Omental fat pad (tissue), 3 donors: ENCODE measurements at regions not wholly inside any gene's neighbourhood (a gene's known extent, or its start where the extent isn't known, plus 50 kb on each side); places are given as distances from the start of the nearest gene placed in this dataset.
A peak's percentile ranks its signal among the peaks of the same experiment; 100 is the strongest.

Source experiments
- ATAC-seq: fragments of 150-250 bp; one replicate; pipeline ENCODE4 v1.9.1; 2016; ENCODE audit warnings: mild to moderate bottlenecking, moderate library complexity; ENCODE audit not compliant: low FRiP score
- DNase-seq: peaks from one replicate; pipeline ENCODE4 v3.0.0-alpha.2; 2019; ENCODE audit warnings: low spot score
- CTCF ChIP-seq, 3 donors: fragments of 450-650 bp; IDR thresholded peaks; one replicate each; pipeline ENCODE4 v1.5.1; 2016 to 2017; ENCODE audit warnings: antibody characterized with exemption in 3 of 3, mild to moderate bottlenecking in 3 of 3, moderate library complexity in 2 of 3

DNA sequence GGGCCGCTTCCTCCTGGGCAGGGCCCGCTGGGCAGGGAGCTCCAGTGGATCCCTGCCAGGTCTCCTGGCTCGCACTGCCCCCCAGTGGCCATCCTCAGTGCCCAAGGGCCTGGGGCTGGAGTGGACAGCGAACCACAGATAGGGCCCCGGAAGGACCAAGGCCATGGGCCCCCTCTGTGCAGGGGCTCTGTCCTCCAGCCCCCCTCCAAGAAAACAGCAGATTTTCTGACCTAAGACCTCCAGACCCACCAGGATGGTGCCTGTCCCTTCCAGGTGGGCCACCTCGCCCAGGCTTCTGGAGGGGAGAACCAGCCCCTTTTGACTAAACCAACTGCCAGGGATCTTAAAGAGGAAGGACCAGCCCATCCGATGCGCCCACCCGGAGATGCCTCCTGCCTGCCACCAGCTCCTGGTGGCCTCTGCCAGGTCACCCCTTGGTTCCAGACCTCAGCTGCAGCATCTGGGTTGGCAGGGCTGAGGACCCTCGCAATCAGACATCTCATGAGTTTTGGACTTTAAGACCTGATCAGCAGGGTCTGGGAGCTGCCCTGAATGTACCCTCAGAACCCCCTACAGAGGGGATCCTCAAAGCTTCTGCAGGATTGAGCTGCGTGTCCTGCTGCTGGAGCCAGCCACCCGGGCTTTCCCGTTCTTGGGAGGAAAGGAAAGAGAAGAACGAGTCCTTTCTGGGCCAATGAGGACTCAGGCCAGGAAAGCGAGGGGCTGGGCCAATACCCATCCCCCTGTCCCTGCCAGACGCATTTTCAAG, 325.8 kb upstream of the DIO3 start:
- ATAC-seq (no peak), DNase-seq (no peak)
- no peak for TF ChIP-seq CTCF (IDR thresholded peaks at IDR 0.05)

GRCh38 chr14:101236496-101237251, 324.6 kb upstream of the DIO3 start:
- DNase-seq (no peak), ATAC-seq (no peak)
- no peak for TF ChIP-seq CTCF (IDR thresholded peaks at IDR 0.05)

GRCh38 chr14:101237252-101237616, 324.1 kb upstream of the DIO3 start:
- no peak for TF ChIP-seq CTCF (IDR thresholded peaks at IDR 0.05)
- no peak for DNase-seq
- ATAC-seq, result no peak

GRCh38 chr14:101239065-101239464, 322.2 kb upstream of the DIO3 start:
- DNase-seq (no peak), ATAC-seq (no peak)
- TF ChIP-seq CTCF (IDR thresholded peaks at IDR 0.05), result no peak

GRCh38 chr14:101241147-101241546, 320.1 kb upstream of the DIO3 start:
- DNase-seq (no peak), ATAC-seq (no peak)
- TF ChIP-seq CTCF (IDR thresholded peaks at IDR 0.05), result no peak

DNA sequence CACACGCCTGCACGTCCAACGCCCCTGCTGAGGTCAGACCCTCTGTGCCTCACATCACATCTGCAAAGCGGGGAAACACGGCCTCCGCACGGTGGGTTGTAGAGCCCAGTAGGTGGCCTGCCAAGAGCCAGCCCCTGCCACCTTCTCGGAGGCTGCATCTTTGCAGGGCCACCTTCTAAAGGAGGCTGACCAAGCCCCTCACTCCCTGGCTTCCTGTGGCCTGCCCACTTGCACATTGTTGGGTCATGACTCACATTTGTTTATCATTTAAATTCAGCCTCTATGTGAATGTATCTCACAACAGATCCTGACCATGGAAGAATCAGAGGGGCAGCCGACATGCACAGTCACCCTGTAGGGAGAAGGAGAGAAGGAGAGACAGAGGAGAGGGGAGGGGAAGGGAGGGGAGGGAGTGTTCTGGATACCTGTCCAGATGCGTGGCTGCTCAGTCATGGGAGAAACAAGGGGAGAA, 319.5 kb upstream of the DIO3 start:
- DNase-seq (peak; percentile 12), ATAC-seq (no peak)
- TF ChIP-seq CTCF (IDR thresholded peaks at IDR 0.05), result no peak
